ENCODE measurements at regions not wholly inside any gene's neighbourhood (a gene's known extent, or its start where the extent isn't known, plus 50 kb on each side); places are given as distances from the start of the nearest gene placed in this dataset.

DNA sequence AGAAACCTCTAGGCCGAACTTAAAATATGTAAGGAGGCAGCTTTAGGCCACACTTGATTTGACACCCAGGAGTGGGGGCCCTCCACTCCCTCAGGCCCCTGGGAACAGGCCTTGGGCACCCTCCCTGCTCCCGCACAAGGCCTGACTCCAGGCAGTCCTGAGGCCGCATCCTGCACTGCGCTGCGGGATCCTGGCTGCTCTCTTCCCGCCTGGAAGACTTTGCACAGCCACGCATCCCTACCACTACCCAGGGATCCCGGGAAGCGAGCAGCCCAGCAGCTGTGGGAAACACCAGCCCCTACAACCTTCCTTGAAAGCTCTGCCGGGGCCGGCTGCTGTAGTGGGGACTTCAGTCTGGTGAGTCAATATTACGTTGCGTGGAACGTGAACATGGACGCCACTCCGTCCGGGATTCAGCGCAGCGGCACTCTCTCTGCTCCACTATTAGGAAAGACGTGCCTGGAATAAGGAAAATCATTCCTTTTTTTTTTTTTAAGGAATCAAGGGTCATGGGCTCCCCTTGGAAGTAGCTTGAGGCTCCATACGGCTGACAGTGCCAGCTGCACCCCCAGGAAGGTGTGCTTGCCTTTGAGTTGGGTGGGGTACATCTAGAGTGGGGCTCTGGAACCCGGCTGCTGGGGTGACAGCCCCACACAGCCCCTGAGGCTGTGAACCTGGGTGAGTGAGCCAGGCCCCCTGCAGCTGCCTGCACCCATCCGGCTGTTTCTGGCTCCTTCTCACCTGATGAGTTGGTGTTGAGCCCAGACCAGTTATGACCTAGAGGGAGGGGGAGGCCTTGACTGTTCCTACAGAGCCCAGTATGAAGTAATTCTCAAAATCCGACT is 119.2 kb upstream of the TMEM18 start:
- intact Hi-C loops (cut with micrococcal nuclease) = no loop called here
- DNase-seq (no peak), ATAC-seq (no peak)

DNA sequence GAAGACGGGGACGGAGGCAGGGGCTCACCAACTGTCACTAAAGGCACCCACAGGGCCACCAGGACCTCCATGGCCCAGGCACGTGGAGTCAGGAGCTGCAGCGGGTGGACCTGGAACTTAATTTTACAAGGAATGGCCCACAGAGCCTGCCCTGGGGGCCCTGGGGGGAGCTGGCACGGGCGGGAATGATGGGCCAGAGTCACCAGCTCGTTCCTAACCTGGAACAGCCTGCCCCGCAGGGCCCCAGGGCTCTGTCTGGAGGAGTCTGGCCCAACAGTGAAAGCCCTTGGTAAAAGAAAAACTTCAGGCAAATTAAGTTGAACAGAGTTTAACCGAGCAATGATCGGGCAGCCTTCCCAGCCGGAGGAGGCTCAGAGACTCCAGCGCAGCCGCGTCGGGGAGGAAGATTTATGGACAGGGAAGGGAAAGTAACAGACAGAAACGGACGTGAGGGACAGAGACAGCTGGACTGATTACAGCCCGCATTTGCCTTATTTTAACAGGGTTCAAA is 118.4 kb upstream of the TMEM18 start:
- no peak for DNase-seq
- intact Hi-C loops (cut with micrococcal nuclease) = no loop called here
- peak; percentile 64 for ATAC-seq

DNA sequence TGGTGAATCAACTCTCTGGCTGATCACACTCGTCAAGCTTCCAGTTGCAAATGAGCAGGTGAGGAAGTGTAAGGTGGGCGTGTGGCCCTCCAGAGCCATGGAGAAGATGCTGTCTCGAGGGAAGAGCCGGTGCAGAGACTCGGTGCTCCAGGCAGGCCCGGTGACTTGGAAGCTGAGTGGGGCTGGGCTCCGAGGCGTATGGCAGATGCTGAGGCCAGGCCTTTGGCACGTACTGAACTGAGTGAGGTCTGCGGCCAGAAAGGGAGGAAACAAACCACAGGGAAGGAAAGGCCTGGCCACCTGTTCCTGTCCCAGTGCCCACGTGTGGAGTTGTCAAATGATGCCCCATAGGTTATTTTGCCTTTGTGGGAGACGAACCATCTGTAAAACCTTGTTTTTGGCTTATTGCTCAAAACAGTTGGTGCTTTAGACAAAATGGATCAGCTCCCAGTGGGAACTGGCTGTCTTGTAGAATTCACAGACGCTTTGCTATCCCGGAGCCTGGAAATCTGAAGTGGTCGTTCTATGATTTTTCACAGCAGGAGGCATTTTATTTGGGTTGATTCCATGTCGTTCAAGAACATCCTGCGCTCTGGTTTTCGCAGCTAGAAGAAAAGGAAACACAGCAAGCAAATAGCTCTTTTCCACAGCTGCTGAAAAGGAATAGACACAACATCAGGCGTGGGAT is 117.5 kb upstream of the TMEM18 start:
- intact Hi-C loops (cut with micrococcal nuclease) = no loop called here
- DNase-seq (no peak), ATAC-seq (peak; percentile 75)

DNA sequence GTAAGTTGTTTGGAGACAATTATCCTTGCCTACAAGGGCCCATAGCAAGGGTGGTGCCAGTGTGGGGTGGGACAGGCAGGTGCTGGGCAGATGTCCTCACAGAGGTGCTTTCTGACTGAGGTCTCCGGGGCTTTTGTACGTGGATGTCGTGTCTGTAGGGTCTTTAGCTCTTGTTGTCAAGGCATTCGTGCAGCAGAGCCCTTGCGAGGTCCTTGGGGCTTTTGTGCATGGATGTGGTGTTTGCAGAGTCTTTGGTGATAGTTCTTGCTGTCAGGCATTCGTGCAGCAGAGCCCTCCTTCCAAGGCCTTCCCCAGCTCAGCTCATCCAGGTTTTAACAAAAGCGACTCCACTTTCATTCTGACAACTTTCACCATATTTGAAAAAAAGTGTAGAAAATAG is 116.0 kb upstream of the TMEM18 start:
- DNase-seq = no peak
- intact Hi-C loops (cut with micrococcal nuclease) = no loop called here
- ATAC-seq = no peak

DNA sequence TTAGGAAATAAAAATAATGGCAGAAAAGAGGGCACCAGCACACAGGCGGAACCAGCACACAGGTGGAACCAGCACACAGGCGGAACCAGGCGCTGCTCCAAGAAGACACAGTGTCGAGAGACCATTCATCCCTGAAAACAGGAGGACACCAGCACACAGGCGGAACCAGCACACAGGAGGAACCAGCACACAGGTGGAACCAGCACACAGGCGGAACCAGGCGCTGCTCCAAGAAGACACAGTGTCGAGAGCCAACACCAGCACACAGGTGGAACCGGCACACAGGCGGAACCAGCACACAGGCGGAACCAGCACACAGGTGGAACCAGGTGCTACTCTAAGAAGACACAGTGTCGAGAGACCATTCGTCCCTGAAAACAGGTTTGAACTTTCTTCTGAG is 115.5 kb upstream of the TMEM18 start:
- ATAC-seq = no peak
- no peak for DNase-seq
- intact Hi-C loops (cut with micrococcal nuclease) = no loop called here

DNA sequence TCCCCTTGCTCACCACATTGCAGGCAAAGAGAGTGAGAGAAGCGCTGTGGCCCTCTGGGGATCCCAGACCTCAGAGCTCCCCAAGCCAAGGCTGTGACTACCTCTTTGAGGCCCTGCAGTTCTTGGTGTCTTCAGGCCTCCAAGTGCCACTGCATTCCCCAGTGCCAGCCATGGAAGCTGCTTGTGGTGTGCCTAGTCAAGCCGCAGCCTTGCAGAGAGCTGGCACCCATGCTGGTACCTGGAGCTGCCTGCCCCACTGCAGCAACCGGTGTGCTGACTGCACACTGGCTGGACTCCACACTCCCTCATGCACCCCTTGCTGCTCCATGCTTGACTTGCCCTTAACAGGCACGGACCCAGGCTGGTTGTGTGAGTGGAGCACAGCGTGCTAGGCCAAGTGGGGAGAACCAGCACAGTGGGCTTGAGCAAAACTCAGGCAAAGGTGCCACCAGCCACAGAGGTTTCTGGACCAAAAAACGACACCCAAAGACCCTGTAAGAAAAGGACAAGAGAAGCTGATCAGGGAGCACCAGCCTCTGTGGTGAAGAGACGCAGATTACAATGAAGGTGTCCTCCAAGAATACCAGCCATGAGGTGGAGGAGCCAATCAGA is 113.5 kb upstream of the TMEM18 start:
- intact Hi-C loops (cut with micrococcal nuclease) = no loop called here
- ATAC-seq (no peak), DNase-seq (no peak)

DNA sequence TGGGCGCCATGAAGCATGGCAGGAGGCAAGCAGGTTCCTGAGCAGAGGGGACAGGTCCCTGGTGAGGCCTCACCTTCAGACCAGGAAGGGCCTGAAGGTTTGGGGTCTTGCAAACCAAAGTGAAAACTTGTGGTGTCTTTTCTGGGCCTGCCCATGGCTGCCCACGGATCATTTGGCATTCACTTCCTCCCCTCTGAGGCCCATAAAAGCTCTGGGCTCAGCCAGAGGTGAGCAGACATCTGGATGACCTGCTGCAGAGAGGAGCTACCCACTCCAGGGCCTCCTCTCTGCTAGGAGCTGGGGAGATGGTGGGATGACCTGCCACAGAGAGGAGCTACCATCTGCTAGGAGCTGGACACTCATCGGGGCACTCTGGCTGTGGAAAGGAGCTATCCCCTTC is 112.9 kb upstream of the TMEM18 start:
- intact Hi-C loops (cut with micrococcal nuclease) = no loop called here
- ATAC-seq = no peak
- no peak for DNase-seq

DNA sequence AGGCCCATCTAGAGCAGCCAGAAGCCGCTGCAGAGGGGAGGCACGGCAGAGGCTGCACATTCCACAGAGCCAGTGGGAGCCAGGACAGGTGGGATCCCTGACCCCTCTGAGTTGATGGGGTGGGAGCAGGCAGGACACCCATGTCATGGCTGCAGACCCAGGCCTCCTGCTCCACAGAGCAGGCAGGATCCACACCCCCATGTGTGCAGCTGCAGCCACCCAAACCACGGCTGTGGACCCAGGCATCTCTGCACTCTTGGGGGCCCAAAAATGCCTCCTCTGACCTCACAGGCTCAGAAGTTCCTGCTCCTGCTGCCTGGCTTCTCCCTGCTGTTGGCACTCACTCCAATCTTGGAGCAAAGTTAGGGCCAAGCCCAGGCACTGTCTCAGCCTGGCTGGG is 112.3 kb upstream of the TMEM18 start:
- ATAC-seq = no peak
- DNase-seq = no peak
- intact Hi-C loops (cut with micrococcal nuclease) = no loop called here

DNA sequence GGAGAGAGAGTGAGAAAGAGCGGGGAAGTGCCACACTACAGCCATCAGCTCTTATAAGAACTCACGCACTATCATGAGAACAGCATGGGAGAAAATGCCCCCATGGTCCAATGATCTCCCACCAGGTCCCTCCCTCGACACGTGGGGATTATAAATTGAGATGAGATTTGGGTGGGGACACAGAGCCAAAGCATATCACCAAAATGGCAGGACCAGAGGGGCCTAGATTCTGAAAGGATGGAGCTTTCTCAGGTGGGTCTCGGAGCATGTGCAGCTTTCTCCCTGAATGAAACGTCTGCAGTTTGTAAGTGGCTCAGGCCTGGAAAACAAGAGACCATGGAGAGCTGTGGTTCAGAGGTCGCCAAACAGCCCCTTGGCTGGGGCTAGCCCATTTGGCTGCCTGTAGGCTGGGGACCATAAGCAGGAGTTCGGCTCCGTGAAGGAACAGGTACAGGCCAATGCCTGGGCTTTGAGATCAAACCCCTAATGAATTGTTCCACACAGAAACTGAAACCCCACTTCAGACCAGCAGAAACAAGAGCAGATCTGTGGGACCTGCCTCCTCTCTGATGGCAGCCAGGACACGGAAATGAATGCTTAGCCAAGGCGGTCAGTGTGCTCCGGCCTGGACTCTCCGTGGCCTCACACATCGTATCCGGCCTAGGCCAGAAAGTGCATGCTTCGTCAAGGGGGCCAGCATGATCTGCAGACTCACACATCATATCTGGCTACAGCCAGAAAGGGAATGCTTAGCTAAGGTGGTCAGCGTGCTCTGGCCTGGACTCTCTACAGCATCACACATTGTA is 111.2 kb upstream of the TMEM18 start:
- no peak for DNase-seq
- ATAC-seq = no peak
- intact Hi-C loops (cut with micrococcal nuclease) = no loop called here

DNA sequence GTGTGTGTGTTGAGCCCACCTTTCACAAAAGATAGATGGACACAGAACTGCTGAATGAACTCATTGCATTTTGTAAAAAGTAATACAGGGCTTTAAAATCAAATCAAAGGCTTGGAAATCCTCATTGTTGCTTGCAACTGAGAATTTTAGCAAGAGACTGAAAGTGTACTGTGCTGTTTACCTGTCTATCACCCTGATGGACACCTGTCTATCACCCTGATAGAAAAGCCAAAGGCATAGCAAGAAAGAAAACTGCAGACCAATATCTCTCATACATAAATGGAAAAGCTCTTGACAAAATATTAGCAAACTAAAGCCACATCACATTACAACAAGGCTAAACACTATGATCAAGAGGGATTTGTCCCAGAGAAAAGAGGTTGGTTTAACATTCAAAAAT is 107.5 kb upstream of the TMEM18 start:
- intact Hi-C loops (cut with micrococcal nuclease) = no loop called here
- no peak for DNase-seq
- ATAC-seq = no peak

DNA sequence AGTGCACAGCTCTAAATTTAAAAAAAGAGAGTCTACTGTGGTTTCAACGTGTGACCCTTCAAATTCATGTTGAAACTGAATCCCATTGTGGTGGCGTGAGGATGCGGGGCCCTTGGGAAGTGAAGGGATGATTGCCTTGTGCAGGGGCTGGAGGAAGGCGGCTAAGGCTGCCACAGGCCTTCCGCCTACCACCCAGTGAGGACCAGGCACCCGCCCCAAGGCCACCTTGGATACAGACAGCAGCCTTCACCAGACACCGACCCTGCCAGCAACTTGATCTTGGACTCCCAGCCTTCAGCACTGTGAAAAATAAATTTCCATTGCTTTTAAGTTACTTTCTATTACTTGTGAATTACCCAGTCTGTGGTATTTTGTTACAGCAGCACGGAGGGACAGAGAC is 103.4 kb upstream of the TMEM18 start:
- DNase-seq (no peak), ATAC-seq (no peak)
- intact Hi-C loops (cut with micrococcal nuclease) = no loop called here

DNA sequence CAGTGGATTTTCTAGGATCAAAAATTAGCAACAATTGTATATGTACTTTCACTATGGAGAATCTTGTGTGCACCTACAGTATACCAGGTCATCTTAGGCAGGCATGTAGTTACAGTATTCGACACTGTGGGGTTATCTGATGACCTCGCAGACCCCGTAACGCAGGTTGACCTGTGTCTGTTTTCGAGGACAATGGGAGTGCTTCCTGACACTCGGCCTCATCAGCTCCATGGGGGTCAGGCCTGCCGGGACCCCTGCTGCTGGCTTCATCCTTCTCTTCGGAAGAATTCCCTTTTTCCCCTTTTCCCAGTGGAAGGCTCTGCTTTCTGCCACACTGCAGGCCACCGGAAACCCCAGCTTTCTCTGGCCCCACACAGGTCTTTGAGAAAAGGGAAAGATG is 102.8 kb upstream of the TMEM18 start:
- DNase-seq (no peak), ATAC-seq (no peak)
- intact Hi-C loops (cut with micrococcal nuclease) = no loop called here

DNA sequence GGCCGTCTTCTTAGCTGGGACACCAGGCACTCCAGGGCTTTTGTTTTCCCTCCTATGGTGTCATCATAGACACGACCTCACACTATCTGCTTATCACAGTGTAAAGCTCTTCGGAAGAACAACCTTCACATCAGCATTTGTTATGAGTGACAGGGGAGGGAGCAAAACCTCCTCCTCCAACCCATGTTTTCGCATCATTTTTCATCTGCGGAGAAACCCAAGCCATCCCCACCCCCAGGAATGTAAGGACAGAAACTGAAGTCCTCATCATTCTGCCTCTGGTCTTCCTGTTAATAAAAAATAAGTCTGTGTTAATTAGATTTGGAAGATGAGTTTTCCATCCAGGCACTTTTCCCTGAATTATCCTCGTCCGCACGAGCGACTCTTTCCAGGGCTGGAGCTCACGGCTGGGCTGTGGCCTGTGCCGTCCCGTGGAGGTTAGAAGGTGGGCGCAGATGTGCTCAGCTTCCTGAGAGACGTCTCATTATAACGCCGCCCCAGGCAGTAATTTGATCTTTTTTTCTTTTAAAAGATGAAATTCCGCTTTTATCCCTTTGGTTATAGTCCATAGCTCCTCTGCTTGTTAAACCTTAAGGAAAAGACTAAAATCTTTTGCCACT is 101.6 kb upstream of the TMEM18 start:
- intact Hi-C loops (cut with micrococcal nuclease) = no loop called here
- no peak for DNase-seq
- ATAC-seq = no peak

DNA sequence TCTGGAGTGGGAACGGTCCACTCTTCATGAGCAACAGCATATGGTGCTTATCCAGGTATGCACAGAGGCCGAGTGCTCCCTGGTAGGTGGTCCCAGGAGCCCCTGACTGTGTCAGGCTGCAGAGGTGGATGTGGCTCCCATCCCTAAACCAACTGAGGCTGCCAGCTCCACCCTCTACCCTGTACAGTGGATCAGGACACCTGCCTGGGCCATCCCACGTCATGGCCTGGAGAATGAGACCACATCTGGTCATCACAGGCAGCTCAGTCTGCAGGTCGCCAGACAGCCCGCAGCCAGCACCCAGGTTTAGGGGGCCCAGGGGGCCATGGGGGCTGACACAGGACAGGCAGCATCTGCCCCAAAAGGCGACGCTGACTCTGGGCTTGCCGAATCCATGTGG is 100.3 kb upstream of the TMEM18 start:
- intact Hi-C loops (cut with micrococcal nuclease) = no loop called here
- no peak for DNase-seq
- ATAC-seq = no peak

DNA sequence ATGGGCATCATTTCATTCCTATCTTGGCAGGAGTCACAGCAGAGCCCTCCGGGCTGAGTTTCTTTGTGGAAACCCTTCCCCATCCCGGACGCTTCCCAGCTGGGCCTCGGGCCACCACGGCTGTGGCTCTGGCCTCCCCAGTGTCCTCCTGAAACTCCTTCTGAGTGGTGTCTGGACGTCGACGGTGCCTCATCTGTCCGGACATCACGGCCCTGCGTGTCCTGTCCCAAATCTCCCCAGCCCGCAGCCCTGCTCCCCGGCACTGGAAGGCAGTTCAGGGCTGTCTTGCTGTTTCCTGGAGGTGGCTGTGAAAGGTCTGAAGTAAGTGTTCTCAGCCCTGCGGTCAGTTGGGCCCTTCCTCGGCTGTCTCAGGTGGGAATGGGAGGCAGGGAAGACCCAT is 99.8 kb upstream of the TMEM18 start:
- ATAC-seq (no peak), DNase-seq (no peak)
- intact Hi-C loops (cut with micrococcal nuclease) = no loop called here

DNA sequence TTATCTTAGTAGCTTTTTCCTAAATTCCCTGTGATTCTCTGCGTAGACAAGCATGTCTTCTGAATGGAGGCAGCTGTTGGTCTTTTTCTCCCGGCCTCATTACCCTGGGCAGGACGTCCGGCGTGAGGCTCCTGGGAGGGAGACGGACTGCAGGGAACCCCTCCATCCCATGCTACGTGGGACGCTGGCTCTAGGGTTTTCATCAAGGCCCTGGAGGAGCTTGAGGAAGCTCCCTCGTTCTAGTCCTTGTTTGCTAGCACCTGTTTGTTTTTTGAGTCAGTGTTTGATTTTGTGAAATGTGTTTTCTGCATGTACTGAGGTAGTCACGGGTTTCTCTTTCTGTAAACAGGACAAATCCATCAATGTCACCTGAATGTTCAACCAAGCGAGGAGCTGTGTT is 99.3 kb upstream of the TMEM18 start:
- intact Hi-C loops (cut with micrococcal nuclease) = no loop called here

DNA sequence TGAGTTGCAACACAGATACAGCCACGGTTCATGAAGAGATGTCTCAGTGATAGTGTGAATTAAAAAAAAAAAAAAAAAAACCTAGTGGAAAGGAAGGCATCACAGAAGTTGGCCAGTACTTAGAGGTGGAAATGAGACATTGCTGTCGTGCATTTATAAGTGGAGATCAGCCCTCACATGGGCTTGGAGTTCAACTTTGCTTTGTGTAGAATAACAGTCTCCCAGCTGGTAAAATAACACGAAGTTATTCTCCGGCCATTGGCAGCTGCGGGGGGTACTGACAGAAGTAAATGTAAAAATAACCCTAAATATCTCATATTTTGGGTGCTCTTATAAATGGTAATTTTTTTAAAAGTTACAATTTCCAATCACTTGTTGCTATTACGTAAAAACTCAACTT is 98.8 kb upstream of the TMEM18 start:
- DNase-seq = no peak
- intact Hi-C loops (cut with micrococcal nuclease) = no loop called here
- no peak for ATAC-seq

More for the DNA sequence above, 99.3 kb upstream of the TMEM18 start:
- DNase-seq (no peak), ATAC-seq (no peak)

DNA sequence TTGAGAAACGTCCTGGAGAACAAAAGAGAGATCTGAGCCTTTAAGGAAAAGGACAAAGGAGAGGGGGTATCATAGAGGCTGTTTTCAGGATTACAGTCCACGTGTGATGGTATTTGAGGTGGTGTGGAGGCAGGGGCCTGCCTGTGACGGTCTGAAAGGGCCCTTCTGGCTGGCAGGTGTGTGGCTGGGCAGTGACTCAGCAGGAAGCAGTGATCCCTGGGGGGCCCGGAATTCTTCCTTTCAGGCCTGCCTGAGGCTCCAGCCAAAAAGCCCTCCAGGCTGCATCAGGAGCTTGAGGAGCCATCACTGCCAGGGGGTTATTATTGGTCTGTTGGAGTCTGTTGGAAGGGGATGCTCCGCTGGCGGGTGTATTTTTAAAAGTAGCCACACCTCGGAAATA is 97.2 kb upstream of the TMEM18 start:
- ATAC-seq (no peak), DNase-seq (no peak)
- intact Hi-C loops (cut with micrococcal nuclease) = no loop called here

Measured in left ventricle myocardium superior (tissue), 1 donor.